Left hindlimb (tissue), 1 donor: ENCODE measurements at regions not wholly inside any gene's neighbourhood (a gene's known extent, or its start where the extent isn't known, plus 50 kb on each side); places are given as distances from the start of the nearest gene placed in this dataset.
"Not testable (repeated sequence)": the region's sequence is repeated elsewhere in the genome, so short reads cannot be mapped to it uniquely, and the experiment has no call there.

Experiments
- DNase-seq: peaks from one replicate; pipeline ENCODE4 v3.0.0-alpha.2; 2018

- DNase-seq: no peak
Measured at GRCh38 chr2:224106794-224107193, 67.7 kb upstream of the SERPINE2 start.

GRCh38 chr2:224104668-224105386 is 65.7 kb upstream of the SERPINE2 start:
- no peak for DNase-seq

GRCh38 chr2:224103651-224104050 is 64.6 kb upstream of the SERPINE2 start:
- no peak for DNase-seq

DNA sequence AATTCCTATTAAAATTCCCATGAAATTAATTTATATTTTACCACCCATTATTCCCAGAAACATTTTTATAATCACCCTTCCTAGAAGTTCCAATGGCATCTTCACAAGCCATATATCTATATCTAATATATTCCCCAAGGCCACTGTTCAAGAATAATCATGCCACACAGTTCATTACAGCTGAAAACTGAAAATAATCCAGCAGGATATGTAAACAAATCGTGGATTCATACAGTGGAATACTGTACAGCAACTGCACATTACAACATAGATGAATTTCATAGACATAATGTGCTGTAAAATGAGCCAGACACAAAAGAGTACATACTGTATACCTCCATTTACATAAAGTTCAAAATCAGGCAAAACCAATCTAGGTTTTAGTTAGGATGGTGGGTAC is 63.9 kb upstream of the SERPINE2 start:
- no peak for DNase-seq

DNA sequence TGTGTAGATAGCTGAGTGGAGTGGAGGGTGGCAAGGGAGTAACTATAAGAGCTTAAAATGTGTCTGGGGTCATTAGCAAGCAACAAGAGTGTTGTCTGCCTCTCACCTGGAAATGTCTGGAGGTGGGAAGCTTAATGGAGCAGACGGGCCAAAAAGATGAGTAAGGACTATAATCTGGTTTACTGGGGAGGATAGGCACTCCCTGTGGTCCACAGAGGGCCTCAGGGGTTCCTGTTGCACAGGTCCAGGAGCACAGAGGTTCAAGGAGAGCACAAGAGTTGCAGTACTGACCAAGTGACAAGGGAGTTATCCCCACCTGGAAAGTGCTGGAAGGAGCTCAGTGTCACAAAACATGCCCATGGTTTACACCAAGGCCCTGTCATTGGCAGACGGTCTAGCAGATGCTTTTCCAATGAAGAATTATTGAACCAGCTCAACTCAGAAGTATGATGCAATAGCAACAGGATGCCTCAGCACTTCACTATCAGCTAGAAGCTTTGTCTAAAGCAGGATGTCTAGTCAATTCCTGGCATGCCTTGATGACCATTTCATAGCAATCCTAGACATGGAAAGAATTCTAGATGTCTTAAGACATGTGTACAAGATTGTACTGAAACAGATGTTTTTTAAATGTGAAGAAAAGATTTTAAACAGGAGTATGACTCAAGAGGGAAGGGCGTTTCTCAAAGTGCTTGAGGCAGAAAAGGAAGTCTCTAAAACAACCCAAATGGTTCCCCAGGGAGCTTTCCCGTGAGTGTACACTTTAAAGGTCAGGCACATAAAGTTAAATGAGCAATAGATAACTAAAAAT is 62.9 kb upstream of the SERPINE2 start:
- no peak for DNase-seq

- DNase-seq: no peak
Measured at GRCh38 chr2:224099861-224100643, 61.0 kb upstream of the SERPINE2 start.

GRCh38 chr2:224098481-224099230 is 59.6 kb upstream of the SERPINE2 start:
- peak; percentile 70 for DNase-seq

DNA sequence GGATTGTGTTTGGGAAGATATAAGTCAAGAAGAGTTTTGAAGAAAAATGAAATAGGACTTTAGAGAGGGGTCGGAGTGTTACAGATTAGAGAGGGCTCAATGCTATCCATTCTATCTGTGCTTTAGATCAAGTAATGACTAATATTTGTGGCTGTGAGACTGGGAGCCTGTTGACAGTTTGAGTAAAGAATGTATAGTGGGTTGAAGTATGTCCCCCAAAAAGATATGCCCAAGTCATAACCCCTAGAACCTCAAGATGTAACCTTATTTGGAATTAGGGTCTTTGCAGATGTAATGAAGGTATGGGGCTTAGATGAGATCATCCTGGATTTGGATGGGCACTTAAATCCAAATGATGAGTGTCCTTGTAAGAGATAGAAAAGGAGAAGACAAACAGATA is 55.3 kb upstream of the SERPINE2 start:
- DNase-seq: no peak

DNA sequence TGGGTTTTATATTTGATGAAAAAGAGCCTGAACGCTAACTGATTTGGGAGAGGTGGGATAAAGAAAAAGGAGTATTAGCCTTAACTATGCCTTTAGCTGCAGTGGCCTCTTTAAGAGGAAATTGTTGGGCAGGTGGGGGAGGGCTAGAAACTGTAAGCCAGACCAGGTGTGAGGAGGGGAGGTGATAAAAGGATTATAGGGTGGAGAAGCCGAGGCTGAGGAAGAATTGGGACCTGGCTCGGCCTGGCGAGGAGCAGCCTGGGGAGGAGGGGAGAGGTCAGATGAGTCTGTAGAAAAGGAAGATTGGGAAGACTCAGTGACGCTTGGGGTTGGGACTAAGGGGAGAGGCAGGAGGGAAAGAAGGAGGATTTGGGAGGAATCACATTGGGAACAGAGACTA is 52.6 kb upstream of the SERPINE2 start:
- not testable (repeated sequence) for DNase-seq

DNA sequence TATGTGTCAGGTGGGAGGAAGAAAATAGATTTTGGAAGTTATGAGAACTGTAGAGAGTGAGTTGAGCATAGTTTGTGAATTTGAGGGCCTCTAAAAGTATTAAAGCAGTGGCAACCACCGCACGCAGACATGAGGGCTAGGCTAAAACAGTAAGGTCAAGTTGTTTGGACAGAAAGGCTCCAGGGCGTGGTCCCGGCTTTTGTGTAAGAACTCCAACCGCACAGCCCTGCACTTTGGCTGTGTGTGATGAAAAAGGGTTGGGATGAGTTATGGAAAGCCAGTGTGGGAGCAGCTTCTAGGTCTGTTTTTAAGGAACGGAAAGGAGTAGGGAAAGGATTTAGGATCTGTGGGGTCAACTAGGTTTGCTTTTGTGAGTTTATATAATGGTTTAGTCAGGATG is 50.5 kb upstream of the SERPINE2 start:
- DNase-seq: not testable (repeated sequence)
